H9 (cell line): ENCODE measurements at regions not wholly inside any gene's neighbourhood (a gene's known extent, or its start where the extent isn't known, plus 50 kb on each side); places are given as distances from the start of the nearest gene placed in this dataset.

Experiments
- DNase-seq: peaks from one replicate; pipeline ENCODE4 v3.0.0-alpha.2; 2017
- H2AFZ ChIP-seq: one replicate; pipeline ENCODE4 v1.6.1; 2013; ENCODE audit warnings: mild to moderate bottlenecking, low read length, control low read depth, moderate library complexity
- H2AK5ac ChIP-seq: 2 replicates; pipeline ENCODE4 v1.6.1; 2013; ENCODE audit warnings: low read length, control low read depth, mixed read lengths; ENCODE audit not compliant: insufficient read length
- H2BK120ac ChIP-seq: one replicate; pipeline ENCODE4 v1.6.1; 2013; ENCODE audit warnings: low read depth, mild to moderate bottlenecking, low read length, control low read depth, inconsistent platforms; ENCODE audit not compliant: poor library complexity, severe bottlenecking
- H2BK12ac ChIP-seq: 2 replicates; pipeline ENCODE4 v1.6.1; 2013; ENCODE audit warnings: low read length, control low read depth, mixed read lengths, low read depth; ENCODE audit not compliant: insufficient read length
- H2BK15ac ChIP-seq: 2 replicates; pipeline ENCODE4 v1.6.1; 2013; ENCODE audit warnings: low read depth, low read length, control low read depth
- H2BK20ac ChIP-seq: one replicate; pipeline ENCODE4 v1.6.1; 2013; ENCODE audit warnings: low read depth, mild to moderate bottlenecking, low read length, control low read depth, inconsistent platforms; ENCODE audit not compliant: poor library complexity, severe bottlenecking
- H2BK5ac ChIP-seq: 2 replicates; pipeline ENCODE4 v1.6.1; 2013; ENCODE audit warnings: low read length, control low read depth, mixed read lengths; ENCODE audit not compliant: insufficient read length
- H3K14ac ChIP-seq: 2 replicates; pipeline ENCODE4 v1.6.1; 2013; ENCODE audit warnings: low read length, control low read depth; ENCODE audit not compliant: insufficient read depth
- H3K18ac ChIP-seq: 2 replicates; pipeline ENCODE4 v1.6.1; 2013; ENCODE audit warnings: low read depth, mild to moderate bottlenecking, mixed read lengths, low read length, control low read depth; ENCODE audit not compliant: insufficient read length
- H3K23ac ChIP-seq: 2 replicates; pipeline ENCODE4 v1.6.1; 2013; ENCODE audit warnings: low read length, control low read depth, mixed read lengths, low read depth; ENCODE audit not compliant: insufficient read length
- H3K23me2 ChIP-seq: 2 replicates; pipeline ENCODE4 v1.6.1; 2013; ENCODE audit warnings: low read depth, mild to moderate bottlenecking, mixed read lengths, low read length, control low read depth; ENCODE audit not compliant: insufficient read length, poor library complexity, severe bottlenecking
- H3K27ac ChIP-seq: 2 replicates; pipeline ENCODE4 v1.5.1; 2013; ENCODE audit warnings: low read length, control low read depth, mixed read lengths, low read depth; ENCODE audit not compliant: insufficient read length
- H3K27me3 ChIP-seq: 2 replicates; pipeline ENCODE4 v1.6.1; 2013; ENCODE audit warnings: low read length, control low read depth, inconsistent platforms; ENCODE audit not compliant: insufficient read depth
- H3K4ac ChIP-seq: 2 replicates; pipeline ENCODE4 v1.6.1; 2013; ENCODE audit warnings: low read depth, mild to moderate bottlenecking, control low read depth, inconsistent platforms, low read length, moderate library complexity
- H3K4me1 ChIP-seq: 2 replicates; pipeline ENCODE4 v1.6.1; 2013; ENCODE audit warnings: low read length, control low read depth, inconsistent platforms; ENCODE audit not compliant: insufficient read depth
- H3K4me2 ChIP-seq: 2 replicates; pipeline ENCODE4 v1.6.1; 2013; ENCODE audit warnings: low read length, control low read depth, mixed read lengths; ENCODE audit not compliant: insufficient read length, insufficient read depth
- H3K56ac ChIP-seq: 2 replicates; pipeline ENCODE4 v1.6.1; 2013; ENCODE audit warnings: low read depth, mild to moderate bottlenecking, mixed read lengths, low read length, control low read depth; ENCODE audit not compliant: insufficient read length
- H3K79me1 ChIP-seq: 2 replicates; pipeline ENCODE4 v1.6.1; 2013; ENCODE audit warnings: low read depth, mild to moderate bottlenecking, moderate library complexity, low read length, control low read depth, inconsistent platforms; ENCODE audit not compliant: insufficient read depth, poor library complexity, severe bottlenecking
- H3K79me2 ChIP-seq: 2 replicates; pipeline ENCODE4 v1.6.1; 2013; ENCODE audit warnings: low read length, control low read depth, inconsistent platforms; ENCODE audit not compliant: insufficient read depth
- H3K9ac ChIP-seq: 2 replicates; pipeline ENCODE4 v1.6.1; 2013; ENCODE audit warnings: low read length, control low read depth, mixed read lengths; ENCODE audit not compliant: insufficient read length; ENCODE audit errors: extremely low read depth
- H3K9me3 ChIP-seq: one replicate; pipeline ENCODE4 v1.6.1; 2013; ENCODE audit warnings: low read depth, low read length, inconsistent platforms; ENCODE audit not compliant: control insufficient read depth
- H3T11ph ChIP-seq: one replicate; pipeline ENCODE4 v1.6.1; 2013; ENCODE audit warnings: mild to moderate bottlenecking, low read length, control low read depth, inconsistent platforms
- H4K20me1 ChIP-seq: one replicate; pipeline ENCODE4 v1.6.1; 2013; ENCODE audit not compliant: control insufficient read depth, insufficient read length, insufficient read depth
- H4K5ac ChIP-seq: 2 replicates; pipeline ENCODE4 v1.6.1; 2013; ENCODE audit warnings: low read depth, mild to moderate bottlenecking, mixed read lengths, low read length, control low read depth; ENCODE audit not compliant: insufficient read length
- H4K8ac ChIP-seq: replicated peaks from 2 replicates; pipeline ENCODE4 v1.6.1; 2013; ENCODE audit warnings: low read length, control low read depth, mixed read lengths, low read depth; ENCODE audit not compliant: insufficient read length
- H4K91ac ChIP-seq: 2 replicates; pipeline ENCODE4 v1.6.1; 2013; ENCODE audit warnings: low read depth, mild to moderate bottlenecking, moderate library complexity, mixed read lengths, low read length, control low read depth; ENCODE audit not compliant: insufficient read length
- H3K27ac Mint-ChIP-seq, 3 experiments: 2 replicates in 2 of 3; 3 replicates in 1 of 3; pipeline ENCODE4 v1.8.0; 2020 to 2021; ENCODE audit warnings: mixed read lengths in 3 of 3, mild to moderate bottlenecking in 1 of 3, moderate library complexity in 1 of 3
- H3K27me3 Mint-ChIP-seq: 2 replicates; pipeline ENCODE4 v1.8.0; 2021; ENCODE audit warnings: low read depth, mild to moderate bottlenecking, moderate library complexity, mixed read lengths
- H3K36me3 Mint-ChIP-seq, 3 experiments: 2 replicates in 2 of 3; 3 replicates in 1 of 3; pipeline ENCODE4 v1.8.0; 2020 to 2021; ENCODE audit warnings: low read depth in 3 of 3, mixed read lengths in 3 of 3; ENCODE audit not compliant: insufficient read depth in 1 of 3
- H3K4me1 Mint-ChIP-seq, 2 experiments: 2 replicates each; pipeline ENCODE4 v1.8.0; 2020; ENCODE audit warnings: mixed read lengths in 2 of 2
- H3K4me3 Mint-ChIP-seq, 2 experiments: 2 replicates in 1 of 2; 3 replicates in 1 of 2; pipeline ENCODE4 v1.8.0; 2020 to 2021; ENCODE audit warnings: mild to moderate bottlenecking in 2 of 2, mixed read lengths in 2 of 2, moderate library complexity in 1 of 2
- H3K9me3 Mint-ChIP-seq, 2 experiments: 2 replicates in 1 of 2; 3 replicates in 1 of 2; pipeline ENCODE4 v1.8.0; 2020; ENCODE audit warnings: mild to moderate bottlenecking in 2 of 2, mixed read lengths in 2 of 2, moderate library complexity in 1 of 2
- CTCF ChIP-seq: fragments of 200-600 bp; sonication (generic); conservative IDR thresholded peaks from 3 replicates; pipeline ENCODE4 v1.8.0; 2021; ENCODE audit warnings: antibody characterized with exemption, mild to moderate bottlenecking
- whole genome bisulfite sequencing: extraction: QIAGEN DNeasy Blood & Tissue Kit; methylation state at CpG from one replicate; pipeline ENCODE4 v1.1.7; 2013; ENCODE audit warnings: missing lambda C conversion rate, low lambda C conversion rate, mixed read lengths; ENCODE audit not compliant: insufficient read length; ENCODE audit errors: extremely low coverage; 5-methylcytosine and 5-hydroxymethylcytosine counted together

GRCh38 chr12:20004952-20005351, 363.4 kb upstream of the PDE3A start:
- no peaks in the 10 kb centered on the region for H3K27me3 ChIP-seq
- no CpG with 5 or more reads among the region's 2 CpGs for WGBS
- H2BK120ac ChIP-seq = no peak overlapping the region
- no peak overlapping the region for H3K23ac ChIP-seq
- H3K9me3 Mint-ChIP-seq = peaks cover 2 to 5% of the 10 kb centered on the region in 2 experiments; a peak in 4 of 5 replicates
- H3K79me2 ChIP-seq = no peaks in the 10 kb centered on the region
- no peak overlapping the region for H3K27ac Mint-ChIP-seq
- H3K79me1 ChIP-seq = no peaks in the 10 kb centered on the region
- no peak overlapping the region for H4K5ac ChIP-seq
- H4K91ac ChIP-seq = no peak overlapping the region
- H3K56ac ChIP-seq = no peak overlapping the region
- H2AFZ ChIP-seq = no peak overlapping the region
- H3K14ac ChIP-seq = no peak overlapping the region
- H3K9me3 ChIP-seq = no peaks in the 10 kb centered on the region
- no peak overlapping the region for H3K27ac ChIP-seq
- H3K4me1 ChIP-seq = no peaks in the 10 kb centered on the region
- no peak overlapping the region for H2BK20ac ChIP-seq
- no peak overlapping the region for H3T11ph ChIP-seq
- no peaks in the 10 kb centered on the region for H3K23me2 ChIP-seq
- H2BK5ac ChIP-seq = no peak overlapping the region
- DNase-seq = no peak
- H4K20me1 ChIP-seq = no peaks in the 10 kb centered on the region
- no peak overlapping the region for H3K4ac ChIP-seq
- H2BK15ac ChIP-seq = no peak overlapping the region
- no peak overlapping the region for H2BK12ac ChIP-seq
- no peak for TF ChIP-seq CTCF
- no peak overlapping the region for H2AK5ac ChIP-seq
- no peak overlapping the region for H4K8ac ChIP-seq
- no peak overlapping the region for H3K9ac ChIP-seq
- no peaks in the 10 kb centered on the region for H3K27me3 Mint-ChIP-seq
- H3K18ac ChIP-seq = no peak overlapping the region
- no peak overlapping the region for H3K4me3 Mint-ChIP-seq
- peaks cover 3 to 5% (median 4%) of the 10 kb centered on the region in 3 experiments; a peak in 6 of 7 replicates for H3K36me3 Mint-ChIP-seq
- H3K4me2 ChIP-seq = no peak overlapping the region
- peaks cover 7% of the 10 kb centered on the region in 2 experiments for H3K4me1 Mint-ChIP-seq
